ENCODE measurements at regions not wholly inside any gene's neighbourhood (a gene's known extent, or its start where the extent isn't known, plus 50 kb on each side); places are given as distances from the start of the nearest gene placed in this dataset.
"Not testable (repeated sequence)": the region's sequence is repeated elsewhere in the genome, so short reads cannot be mapped to it uniquely, and the experiment has no call there.

DNA sequence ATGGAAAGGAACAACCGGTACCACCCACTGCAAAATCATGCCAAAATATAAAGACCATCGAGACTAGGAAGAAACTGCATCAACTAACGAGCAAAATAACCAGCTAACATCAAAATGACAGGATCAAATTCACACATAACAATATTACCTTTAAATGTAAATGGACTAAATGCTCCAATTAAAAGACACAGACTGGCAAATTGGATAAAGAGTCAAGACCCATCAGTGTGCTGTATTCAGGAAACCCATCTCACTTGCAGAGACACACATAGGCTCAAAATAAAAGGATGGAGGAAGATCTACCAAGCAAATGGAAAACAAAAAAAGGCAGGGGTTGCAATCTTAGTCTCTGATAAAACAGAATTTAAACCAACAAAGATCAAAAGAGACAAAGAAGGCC lies 144.4 kb downstream of the IBTK start:
- H3K27me3 ChIP-seq (ENCODE audit: insufficient read depth, low read length); H3K14ac ChIP-seq (ENCODE audit: low read length); H3K79me1 ChIP-seq (ENCODE audit: low read length); H4K91ac ChIP-seq (ENCODE audit: low read depth, low read length); H2AK5ac ChIP-seq (ENCODE audit: low read length); H2BK5ac ChIP-seq (ENCODE audit: low read depth, low read length, poor library complexity); DNase-seq; H4K8ac ChIP-seq (ENCODE audit: low read depth, low read length); H3K27ac ChIP-seq (ENCODE audit: low read depth, low read length); H2AFZ ChIP-seq (ENCODE audit: insufficient read depth, low read length, poor library complexity); H3K36me3 ChIP-seq (ENCODE audit: control insufficient read depth in 1 of 2, insufficient read depth in 2 of 2, low read length in 2 of 2); H3K23ac ChIP-seq (ENCODE audit: low read length); H4K12ac ChIP-seq (ENCODE audit: low read depth, low read length); H3K9me3 ChIP-seq (ENCODE audit: insufficient read depth, low read depth, low read length); H3K4me1 ChIP-seq (ENCODE audit: control insufficient read depth in 1 of 2, insufficient read depth in 2 of 2, low read length in 2 of 2); H3K4ac ChIP-seq (ENCODE audit: low read depth, low read length); H2BK120ac ChIP-seq (ENCODE audit: insufficient read depth, low read length, poor library complexity); H3K9ac ChIP-seq (ENCODE audit: low read length); H3K4me3 ChIP-seq (ENCODE audit: low read depth, low read length); H3K4me2 ChIP-seq (ENCODE audit: low read length); H2BK12ac ChIP-seq (ENCODE audit: low read length); H3K79me2 ChIP-seq (ENCODE audit: control insufficient read depth, insufficient read depth, low read length, poor library complexity); H3K18ac ChIP-seq (ENCODE audit: low read length): not testable (repeated sequence)
- WGBS (ENCODE audit: extremely low coverage, insufficient coverage, insufficient read length), result no CpG with 5 or more reads among the region's 3 CpGs

GRCh38 chr6:82101374-82102114 lies 146.0 kb downstream of the IBTK start:
- not testable (repeated sequence) for H2BK5ac ChIP-seq (ENCODE audit: low read depth, low read length, poor library complexity); H3K79me1 ChIP-seq (ENCODE audit: low read length); H3K36me3 ChIP-seq (ENCODE audit: control insufficient read depth in 1 of 2, insufficient read depth in 2 of 2, low read length in 2 of 2); H3K4me3 ChIP-seq (ENCODE audit: low read depth, low read length); H3K27me3 ChIP-seq (ENCODE audit: insufficient read depth, low read length); H3K18ac ChIP-seq (ENCODE audit: low read length); H3K4me1 ChIP-seq (ENCODE audit: control insufficient read depth in 1 of 2, insufficient read depth in 2 of 2, low read length in 2 of 2); H2AK5ac ChIP-seq (ENCODE audit: low read length); H3K14ac ChIP-seq (ENCODE audit: low read length); H4K12ac ChIP-seq (ENCODE audit: low read depth, low read length); H3K79me2 ChIP-seq (ENCODE audit: control insufficient read depth, insufficient read depth, low read length, poor library complexity); H3K9me3 ChIP-seq (ENCODE audit: insufficient read depth, low read depth, low read length); H3K4ac ChIP-seq (ENCODE audit: low read depth, low read length); H4K8ac ChIP-seq (ENCODE audit: low read depth, low read length); H3K27ac ChIP-seq (ENCODE audit: low read depth, low read length); H3K4me2 ChIP-seq (ENCODE audit: low read length); H4K91ac ChIP-seq (ENCODE audit: low read depth, low read length); DNase-seq; H3K23ac ChIP-seq (ENCODE audit: low read length); H3K9ac ChIP-seq (ENCODE audit: low read length); H2BK120ac ChIP-seq (ENCODE audit: insufficient read depth, low read length, poor library complexity); H2BK12ac ChIP-seq (ENCODE audit: low read length)
- no CpG with 5 or more reads among the region's 23 CpGs for WGBS (ENCODE audit: extremely low coverage, insufficient coverage, insufficient read length)
- H2AFZ ChIP-seq (ENCODE audit: insufficient read depth, low read length, poor library complexity), result peak overlapping the region; percentile 35

GRCh38 chr6:82100763-82101162 lies 146.8 kb downstream of the IBTK start:
- not testable (repeated sequence) for H3K27ac ChIP-seq (ENCODE audit: low read depth, low read length); H3K23ac ChIP-seq (ENCODE audit: low read length); H3K18ac ChIP-seq (ENCODE audit: low read length); DNase-seq; H3K9ac ChIP-seq (ENCODE audit: low read length); H2BK12ac ChIP-seq (ENCODE audit: low read length); H2BK5ac ChIP-seq (ENCODE audit: low read depth, low read length, poor library complexity); H2BK120ac ChIP-seq (ENCODE audit: insufficient read depth, low read length, poor library complexity); H3K4me3 ChIP-seq (ENCODE audit: low read depth, low read length); H3K79me1 ChIP-seq (ENCODE audit: low read length); H4K91ac ChIP-seq (ENCODE audit: low read depth, low read length); H4K8ac ChIP-seq (ENCODE audit: low read depth, low read length); H2AK5ac ChIP-seq (ENCODE audit: low read length); H2AFZ ChIP-seq (ENCODE audit: insufficient read depth, low read length, poor library complexity); H3K4ac ChIP-seq (ENCODE audit: low read depth, low read length); H3K4me1 ChIP-seq (ENCODE audit: control insufficient read depth in 1 of 2, insufficient read depth in 2 of 2, low read length in 2 of 2); H3K4me2 ChIP-seq (ENCODE audit: low read length); H3K36me3 ChIP-seq (ENCODE audit: control insufficient read depth in 1 of 2, insufficient read depth in 2 of 2, low read length in 2 of 2); H3K79me2 ChIP-seq (ENCODE audit: control insufficient read depth, insufficient read depth, low read length, poor library complexity); H3K9me3 ChIP-seq (ENCODE audit: insufficient read depth, low read depth, low read length); H3K14ac ChIP-seq (ENCODE audit: low read length); H3K27me3 ChIP-seq (ENCODE audit: insufficient read depth, low read length); H4K12ac ChIP-seq (ENCODE audit: low read depth, low read length)
- WGBS (ENCODE audit: extremely low coverage, insufficient coverage, insufficient read length), result no CpG with 5 or more reads among the region's 1 CpG

GRCh38 chr6:82097676-82098075 lies 149.9 kb downstream of the IBTK start:
- Histone ChIP-seq H2AFZ (ENCODE audit: insufficient read depth, low read length, poor library complexity) (no peak overlapping the region), H3K4me3 (ENCODE audit: low read depth, low read length) (no peak overlapping the region), H3K79me1 (ENCODE audit: low read length) (no peaks in the 10 kb centered on the region), H2BK5ac (ENCODE audit: low read depth, low read length, poor library complexity) (no peak overlapping the region), H3K79me2 (ENCODE audit: control insufficient read depth, insufficient read depth, low read length, poor library complexity) (no peaks in the 10 kb centered on the region), H3K27ac (ENCODE audit: low read depth, low read length) (no peak overlapping the region), H3K9me3 (ENCODE audit: insufficient read depth, low read depth, low read length) (no peaks in the 10 kb centered on the region), H4K8ac (ENCODE audit: low read depth, low read length) (no peak overlapping the region), H3K4me1 (ENCODE audit: control insufficient read depth in 1 of 2, insufficient read depth in 2 of 2, low read length in 2 of 2) (no peaks in the 10 kb centered on the region), H3K27me3 (ENCODE audit: insufficient read depth, low read length) (no peaks in the 10 kb centered on the region), H4K91ac (ENCODE audit: low read depth, low read length) (no peak overlapping the region), H2BK12ac (ENCODE audit: low read length) (no peak overlapping the region), H4K12ac (ENCODE audit: low read depth, low read length) (no peak overlapping the region), H3K23ac (ENCODE audit: low read length) (no peak overlapping the region), H3K9ac (ENCODE audit: low read length) (no peak overlapping the region), H3K18ac (ENCODE audit: low read length) (no peak overlapping the region), H3K4ac (ENCODE audit: low read depth, low read length) (no peak overlapping the region), H3K14ac (ENCODE audit: low read length) (no peak overlapping the region), H2AK5ac (ENCODE audit: low read length) (no peak overlapping the region), H2BK120ac (ENCODE audit: insufficient read depth, low read length, poor library complexity) (no peak overlapping the region), H3K4me2 (ENCODE audit: low read length) (no peak overlapping the region), H3K36me3 (ENCODE audit: control insufficient read depth in 1 of 2, insufficient read depth in 2 of 2, low read length in 2 of 2) (no peaks in the 10 kb centered on the region)
- DNase-seq, result no peak
- no CpG with 5 or more reads among the region's 2 CpGs for WGBS (ENCODE audit: extremely low coverage, insufficient coverage, insufficient read length)

Data from trophoblast cell (in vitro differentiated cells and primary cell).